HUES48 (cell line): ENCODE measurements at regions not wholly inside any gene's neighbourhood (a gene's known extent, or its start where the extent isn't known, plus 50 kb on each side); places are given as distances from the start of the nearest gene placed in this dataset.

Source experiments
- H3K27ac ChIP-seq: one replicate; pipeline ENCODE4 v1.7.0; 2013; ENCODE audit warnings: low read depth, low read length, inconsistent platforms
- H3K27me3 ChIP-seq: 2 replicates; pipeline ENCODE4 v1.6.1; 2013; ENCODE audit warnings: mild to moderate bottlenecking, low read length; ENCODE audit not compliant: control insufficient read depth, insufficient read depth
- H3K36me3 ChIP-seq: 2 replicates; pipeline ENCODE4 v1.6.1; 2013; ENCODE audit warnings: low read length; ENCODE audit not compliant: control insufficient read depth, insufficient read depth
- H3K4me1 ChIP-seq: 2 replicates; pipeline ENCODE4 v1.6.1; 2013; ENCODE audit warnings: mild to moderate bottlenecking, low read length; ENCODE audit not compliant: control insufficient read depth, insufficient read depth
- H3K4me3 ChIP-seq: 2 replicates; pipeline ENCODE4 v1.5.1; 2013; ENCODE audit warnings: mild to moderate bottlenecking, low read depth, low read length
- H3K9ac ChIP-seq: 2 replicates; pipeline ENCODE4 v1.6.1; 2013; ENCODE audit warnings: mild to moderate bottlenecking, low read depth, low read length, moderate library complexity
- H3K9me3 ChIP-seq: 2 replicates; pipeline ENCODE4 v1.6.1; 2013; ENCODE audit warnings: low read length; ENCODE audit not compliant: control insufficient read depth, insufficient read depth

- no peak overlapping the region for H3K9ac ChIP-seq
- H3K36me3 ChIP-seq, result no peaks in the 10 kb centered on the region
- H3K27me3 ChIP-seq, result peaks cover 82% of the 10 kb centered on the region
- H3K27ac ChIP-seq, result no peak overlapping the region
- no peaks in the 10 kb centered on the region for H3K9me3 ChIP-seq
- H3K4me1 ChIP-seq, result peaks cover 30% of the 10 kb centered on the region
- peak overlapping the region; percentile 56 for H3K4me3 ChIP-seq
Observed at GRCh38 chr19:30223866-30224688, 148.1 kb upstream of the ZNF536 start.

GRCh38 chr19:30224689-30225606, 147.2 kb upstream of the ZNF536 start:
- Histone ChIP-seq H3K36me3 (no peaks in the 10 kb centered on the region), H3K4me3 (peak overlapping the region; percentile 41), H3K27ac (no peak overlapping the region), H3K27me3 (peaks cover 90% of the 10 kb centered on the region), H3K9ac (no peak overlapping the region), H3K9me3 (no peaks in the 10 kb centered on the region), H3K4me1 (peaks cover 38% of the 10 kb centered on the region)

GRCh38 chr19:30225676-30226463, 146.3 kb upstream of the ZNF536 start:
- H3K9me3 ChIP-seq, result no peaks in the 10 kb centered on the region
- H3K36me3 ChIP-seq, result no peaks in the 10 kb centered on the region
- H3K9ac ChIP-seq, result no peak overlapping the region
- H3K4me1 ChIP-seq, result peaks cover 38% of the 10 kb centered on the region
- no peak overlapping the region for H3K27ac ChIP-seq
- H3K27me3 ChIP-seq, result peaks cover 95% of the 10 kb centered on the region
- peak overlapping the region; percentile 57 for H3K4me3 ChIP-seq

GRCh38 chr19:30226464-30227011, 145.6 kb upstream of the ZNF536 start:
- Histone ChIP-seq H3K9me3 (no peaks in the 10 kb centered on the region), H3K4me1 (peaks cover 38% of the 10 kb centered on the region), H3K36me3 (no peaks in the 10 kb centered on the region), H3K27ac (no peak overlapping the region), H3K4me3 (peak overlapping the region; percentile 57), H3K9ac (no peak overlapping the region), H3K27me3 (peaks cover 96% of the 10 kb centered on the region)

GRCh38 chr19:30227012-30227621, 145.1 kb upstream of the ZNF536 start:
- peak overlapping the region; percentile 57 for H3K4me3 ChIP-seq
- H3K4me1 ChIP-seq, result peaks cover 38% of the 10 kb centered on the region
- no peaks in the 10 kb centered on the region for H3K9me3 ChIP-seq
- no peak overlapping the region for H3K27ac ChIP-seq
- H3K36me3 ChIP-seq, result no peaks in the 10 kb centered on the region
- no peak overlapping the region for H3K9ac ChIP-seq
- H3K27me3 ChIP-seq, result peaks cover 97% of the 10 kb centered on the region

- H3K4me3 ChIP-seq, result peak overlapping the region; percentile 62
- H3K4me1 ChIP-seq, result peaks cover 38% of the 10 kb centered on the region
- H3K36me3 ChIP-seq, result no peaks in the 10 kb centered on the region
- H3K9ac ChIP-seq, result no peak overlapping the region
- no peaks in the 10 kb centered on the region for H3K9me3 ChIP-seq
- H3K27ac ChIP-seq, result no peak overlapping the region
- H3K27me3 ChIP-seq, result peaks cover 92% of the 10 kb centered on the region
Observed at GRCh38 chr19:30227661-30228112, 144.5 kb upstream of the ZNF536 start.

GRCh38 chr19:30228113-30228834, 143.9 kb upstream of the ZNF536 start:
- no peaks in the 10 kb centered on the region for H3K36me3 ChIP-seq
- peaks cover 86% of the 10 kb centered on the region for H3K27me3 ChIP-seq
- peak overlapping the region; percentile 62 for H3K4me3 ChIP-seq
- H3K9ac ChIP-seq, result no peak overlapping the region
- peaks cover 34% of the 10 kb centered on the region for H3K4me1 ChIP-seq
- no peak overlapping the region for H3K27ac ChIP-seq
- no peaks in the 10 kb centered on the region for H3K9me3 ChIP-seq

- Histone ChIP-seq H3K36me3 (no peaks in the 10 kb centered on the region), H3K27me3 (peaks cover 79% of the 10 kb centered on the region), H3K4me1 (peaks cover 34% of the 10 kb centered on the region), H3K9ac (no peak overlapping the region), H3K27ac (no peak overlapping the region), H3K4me3 (peak overlapping the region; percentile 62), H3K9me3 (no peaks in the 10 kb centered on the region)
Observed at GRCh38 chr19:30228835-30229524, 143.2 kb upstream of the ZNF536 start.

GRCh38 chr19:30229525-30230174, 142.5 kb upstream of the ZNF536 start:
- no peak overlapping the region for H3K27ac ChIP-seq
- no peaks in the 10 kb centered on the region for H3K36me3 ChIP-seq
- H3K27me3 ChIP-seq, result peaks cover 72% of the 10 kb centered on the region
- H3K4me3 ChIP-seq, result peak overlapping the region; percentile 62; the same call in 1 of the 2 replicates
- H3K9ac ChIP-seq, result no peak overlapping the region
- peaks cover 27% of the 10 kb centered on the region for H3K4me1 ChIP-seq
- H3K9me3 ChIP-seq, result no peaks in the 10 kb centered on the region
